ENCODE measurements at regions not wholly inside any gene's neighbourhood (a gene's known extent, or its start where the extent isn't known, plus 50 kb on each side); places are given as distances from the start of the nearest gene placed in this dataset.
A peak's percentile ranks its signal among the peaks of the same experiment; 100 is the strongest.

DNA sequence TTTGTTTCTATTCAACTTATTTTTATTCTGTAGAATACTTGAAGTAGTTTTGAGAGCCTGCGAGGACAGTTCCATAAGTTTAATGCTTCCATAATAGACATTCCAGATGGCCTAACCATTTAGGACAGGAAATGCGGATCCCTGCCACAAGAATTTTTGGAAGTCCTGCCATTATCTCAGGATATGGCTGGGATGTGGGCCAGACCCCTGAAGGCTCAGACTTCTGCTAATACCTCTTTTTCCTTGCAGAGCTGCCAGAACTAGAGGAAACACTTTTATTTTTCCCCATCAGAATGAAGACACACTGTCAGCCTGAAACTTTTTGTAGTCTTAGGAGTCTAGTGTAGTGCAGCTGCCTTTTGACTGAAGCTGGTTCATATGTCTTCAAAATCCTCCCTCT lies 806.5 kb downstream of the TDRD15 start:
- H3K4me3 ChIP-seq = no peak overlapping the region
- ATAC-seq (no peak), DNase-seq (no peak)
- in situ Hi-C loops (cut with MboI; ENCODE audit: low sequenced_read_pairs in 4 of 4) (no loop called here), intact Hi-C loops (cut with DNase I; ENCODE audit: low total_unique reads) (no loop called here)
- no peak for TF ChIP-seq POLR2A (IDR thresholded peaks at IDR 0.05)
- no peaks in the 10 kb centered on the region for H3K36me3 ChIP-seq
- H3K27ac ChIP-seq = no peak overlapping the region
- H3K9me3 ChIP-seq = no peaks in the 10 kb centered on the region
- H3K4me1 ChIP-seq = no peaks in the 10 kb centered on the region
- no peaks in the 10 kb centered on the region for H3K27me3 ChIP-seq

DNA sequence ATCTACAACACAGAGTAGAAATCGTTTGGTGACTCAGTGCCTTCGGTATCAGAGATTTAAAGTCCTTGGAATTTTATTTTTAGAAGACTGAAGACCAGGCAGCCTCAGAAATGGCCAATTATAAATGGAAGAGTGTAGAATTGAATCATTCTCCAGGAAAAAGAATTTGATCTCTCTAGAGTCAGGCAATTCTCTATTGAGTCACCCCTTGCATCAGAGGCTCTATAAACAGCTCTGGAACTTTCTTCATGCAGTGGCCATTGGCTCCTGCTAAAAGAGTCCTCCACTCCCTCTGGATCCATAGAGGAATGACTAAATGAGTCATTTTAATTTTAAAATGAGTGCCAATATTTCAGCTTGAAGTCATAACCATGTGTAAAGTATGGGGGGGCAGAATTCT lies 816.2 kb downstream of the TDRD15 start:
- Histone ChIP-seq H3K9me3 (no peaks in the 10 kb centered on the region), H3K36me3 (no peaks in the 10 kb centered on the region), H3K4me1 (no peaks in the 10 kb centered on the region), H3K27me3 (no peaks in the 10 kb centered on the region), H3K27ac (no peak overlapping the region), H3K4me3 (no peak overlapping the region)
- in situ Hi-C loops (cut with MboI; ENCODE audit: low sequenced_read_pairs in 4 of 4) = no loop called here
- TF ChIP-seq, protein P1, sequence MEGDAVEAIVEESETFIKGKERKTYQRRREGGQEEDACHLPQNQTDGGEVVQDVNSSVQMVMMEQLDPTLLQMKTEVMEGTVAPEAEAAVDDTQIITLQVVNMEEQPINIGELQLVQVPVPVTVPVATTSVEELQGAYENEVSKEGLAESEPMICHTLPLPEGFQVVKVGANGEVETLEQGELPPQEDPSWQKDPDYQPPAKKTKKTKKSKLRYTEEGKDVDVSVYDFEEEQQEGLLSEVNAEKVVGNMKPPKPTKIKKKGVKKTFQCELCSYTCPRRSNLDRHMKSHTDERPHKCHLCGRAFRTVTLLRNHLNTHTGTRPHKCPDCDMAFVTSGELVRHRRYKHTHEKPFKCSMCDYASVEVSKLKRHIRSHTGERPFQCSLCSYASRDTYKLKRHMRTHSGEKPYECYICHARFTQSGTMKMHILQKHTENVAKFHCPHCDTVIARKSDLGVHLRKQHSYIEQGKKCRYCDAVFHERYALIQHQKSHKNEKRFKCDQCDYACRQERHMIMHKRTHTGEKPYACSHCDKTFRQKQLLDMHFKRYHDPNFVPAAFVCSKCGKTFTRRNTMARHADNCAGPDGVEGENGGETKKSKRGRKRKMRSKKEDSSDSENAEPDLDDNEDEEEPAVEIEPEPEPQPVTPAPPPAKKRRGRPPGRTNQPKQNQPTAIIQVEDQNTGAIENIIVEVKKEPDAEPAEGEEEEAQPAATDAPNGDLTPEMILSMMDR (IDR thresholded peaks at IDR 0.05 in 4 of 5, conservative IDR thresholded peaks at IDR 0.05 in 1 of 5) = no peak
- no peak for TF ChIP-seq POLR2A (IDR thresholded peaks at IDR 0.05)
- DNase-seq = no peak
- peak in 1 of 2 donors; percentile 26 for ATAC-seq
- intact Hi-C loops (cut with DNase I; ENCODE audit: low total_unique reads) = no loop called here

DNA sequence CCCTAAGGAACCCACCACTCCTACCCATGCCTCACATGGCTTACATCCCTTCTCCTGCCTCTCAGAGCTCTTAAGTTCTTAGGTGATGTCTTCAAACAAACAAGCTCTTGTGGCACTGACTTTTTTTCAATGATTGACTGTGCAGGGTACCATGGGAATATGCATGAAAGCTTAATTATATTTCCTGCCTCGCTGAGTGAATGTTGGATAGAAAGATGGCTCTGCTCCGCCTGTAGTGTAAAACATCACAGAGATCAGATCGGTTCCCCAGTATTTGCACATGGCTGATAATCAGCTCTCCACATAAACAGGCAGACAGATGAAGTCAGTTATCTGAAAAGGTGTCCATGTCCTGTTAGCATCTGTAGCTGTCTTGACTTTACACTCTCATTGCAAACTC lies 820.8 kb downstream of the TDRD15 start:
- no peaks in the 10 kb centered on the region for H3K27me3 ChIP-seq
- intact Hi-C loops (cut with DNase I; ENCODE audit: low total_unique reads) (no loop called here), in situ Hi-C loops (cut with MboI; ENCODE audit: low sequenced_read_pairs in 4 of 4) (no loop called here)
- DNase-seq = no peak
- H3K4me3 ChIP-seq = no peak overlapping the region
- no peaks in the 10 kb centered on the region for H3K9me3 ChIP-seq
- no peaks in the 10 kb centered on the region for H3K4me1 ChIP-seq
- ATAC-seq = no peak
- TF ChIP-seq POLR2A (IDR thresholded peaks at IDR 0.05) = no peak
- TF ChIP-seq, protein P1 (IDR thresholded peaks at IDR 0.05 in 4 of 5, conservative IDR thresholded peaks at IDR 0.05 in 1 of 5) = no peak
- no peaks in the 10 kb centered on the region for H3K36me3 ChIP-seq
- no peak overlapping the region for H3K27ac ChIP-seq

DNA sequence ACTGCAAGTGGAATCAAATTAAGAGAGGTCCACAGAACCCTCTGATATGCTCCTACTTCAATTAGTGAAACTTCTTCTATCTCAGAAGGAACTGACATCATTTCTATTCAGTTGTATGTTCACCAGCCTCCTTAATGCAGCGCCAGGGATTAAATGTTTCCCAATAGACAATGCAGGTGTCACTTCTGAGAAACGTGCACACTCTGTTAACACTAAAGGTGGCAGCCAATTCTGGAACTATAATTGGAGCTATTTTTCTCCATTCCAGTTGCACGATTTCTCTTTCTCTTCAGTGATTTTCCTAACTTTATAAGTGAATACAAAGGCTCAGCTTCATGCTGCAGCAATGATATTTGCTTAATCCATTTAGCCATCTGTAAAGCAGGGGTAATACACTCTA lies 821.9 kb downstream of the TDRD15 start:
- no peaks in the 10 kb centered on the region for H3K9me3 ChIP-seq
- no peak for TF ChIP-seq POLR2A (IDR thresholded peaks at IDR 0.05)
- TF ChIP-seq, protein P1 (IDR thresholded peaks at IDR 0.05 in 4 of 5, conservative IDR thresholded peaks at IDR 0.05 in 1 of 5) = no peak
- intact Hi-C loops (cut with DNase I; ENCODE audit: low total_unique reads) (no loop called here), in situ Hi-C loops (cut with MboI; ENCODE audit: low sequenced_read_pairs in 4 of 4) (no loop called here)
- no peaks in the 10 kb centered on the region for H3K36me3 ChIP-seq
- DNase-seq = no peak
- no peak overlapping the region for H3K4me3 ChIP-seq
- ATAC-seq = no peak
- no peaks in the 10 kb centered on the region for H3K27me3 ChIP-seq
- no peak overlapping the region for H3K27ac ChIP-seq
- no peaks in the 10 kb centered on the region for H3K4me1 ChIP-seq

DNA sequence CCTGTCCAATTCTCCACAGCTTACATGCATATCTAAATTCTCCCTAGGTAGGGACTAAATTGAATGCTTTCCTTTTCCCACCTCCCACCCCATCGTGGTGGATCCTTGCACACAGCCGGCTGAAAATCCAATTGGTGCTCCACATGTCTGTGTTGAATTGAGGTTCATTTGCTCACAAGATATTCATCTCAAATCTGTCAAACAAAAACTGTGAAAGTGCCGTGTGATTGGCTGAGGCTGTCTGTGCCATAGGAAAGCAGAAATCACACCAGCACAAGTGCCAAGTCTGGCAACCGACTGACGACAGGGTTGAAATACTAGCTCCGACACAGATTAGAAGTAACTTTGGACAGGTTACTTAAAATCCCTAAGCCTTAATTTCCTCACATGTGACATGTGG lies 823.3 kb downstream of the TDRD15 start:
- ATAC-seq = no peak
- Histone ChIP-seq H3K27me3 (no peaks in the 10 kb centered on the region), H3K27ac (no peak overlapping the region), H3K4me3 (no peak overlapping the region), H3K36me3 (no peaks in the 10 kb centered on the region), H3K9me3 (no peaks in the 10 kb centered on the region), H3K4me1 (no peaks in the 10 kb centered on the region)
- no peak for DNase-seq
- intact Hi-C loops (cut with DNase I; ENCODE audit: low total_unique reads) = no loop called here
- TF ChIP-seq POLR2A (IDR thresholded peaks at IDR 0.05) = no peak
- TF ChIP-seq, protein P1 (IDR thresholded peaks at IDR 0.05 in 4 of 5, conservative IDR thresholded peaks at IDR 0.05 in 1 of 5) = no peak
- in situ Hi-C loops (cut with MboI; ENCODE audit: low sequenced_read_pairs in 4 of 4) = no loop called here

Measured in gastrocnemius medialis (tissue), 4 donors.